ENCODE measurements at regions not wholly inside any gene's neighbourhood (a gene's known extent, or its start where the extent isn't known, plus 50 kb on each side); places are given as distances from the start of the nearest gene placed in this dataset.

GRCh38 chr12:124388038-124388671 lies 93.3 kb downstream of the RFLNA start:
- TF ChIP-seq, protein P1, sequence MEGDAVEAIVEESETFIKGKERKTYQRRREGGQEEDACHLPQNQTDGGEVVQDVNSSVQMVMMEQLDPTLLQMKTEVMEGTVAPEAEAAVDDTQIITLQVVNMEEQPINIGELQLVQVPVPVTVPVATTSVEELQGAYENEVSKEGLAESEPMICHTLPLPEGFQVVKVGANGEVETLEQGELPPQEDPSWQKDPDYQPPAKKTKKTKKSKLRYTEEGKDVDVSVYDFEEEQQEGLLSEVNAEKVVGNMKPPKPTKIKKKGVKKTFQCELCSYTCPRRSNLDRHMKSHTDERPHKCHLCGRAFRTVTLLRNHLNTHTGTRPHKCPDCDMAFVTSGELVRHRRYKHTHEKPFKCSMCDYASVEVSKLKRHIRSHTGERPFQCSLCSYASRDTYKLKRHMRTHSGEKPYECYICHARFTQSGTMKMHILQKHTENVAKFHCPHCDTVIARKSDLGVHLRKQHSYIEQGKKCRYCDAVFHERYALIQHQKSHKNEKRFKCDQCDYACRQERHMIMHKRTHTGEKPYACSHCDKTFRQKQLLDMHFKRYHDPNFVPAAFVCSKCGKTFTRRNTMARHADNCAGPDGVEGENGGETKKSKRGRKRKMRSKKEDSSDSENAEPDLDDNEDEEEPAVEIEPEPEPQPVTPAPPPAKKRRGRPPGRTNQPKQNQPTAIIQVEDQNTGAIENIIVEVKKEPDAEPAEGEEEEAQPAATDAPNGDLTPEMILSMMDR (IDR thresholded peaks at IDR 0.05) = no peak
- no peak for TF ChIP-seq POLR2A (IDR thresholded peaks at IDR 0.05)
